ENCODE measurements at regions not wholly inside any gene's neighbourhood (a gene's known extent, or its start where the extent isn't known, plus 50 kb on each side); places are given as distances from the start of the nearest gene placed in this dataset.

- no peak for DNase-seq (ENCODE audit: low spot score)
Observed at GRCh38 chr4:182137343-182137742, 105.9 kb upstream of the TENM3 start.

GRCh38 chr4:182139491-182139890 is 103.7 kb upstream of the TENM3 start:
- no peak for DNase-seq (ENCODE audit: low spot score)

GRCh38 chr4:182140547-182140946 is 102.7 kb upstream of the TENM3 start:
- DNase-seq (ENCODE audit: low spot score): no peak

- no peak for DNase-seq (ENCODE audit: low spot score)
Observed at GRCh38 chr4:182141061-182141460, 102.1 kb upstream of the TENM3 start.

GRCh38 chr4:182142176-182143085 is 100.8 kb upstream of the TENM3 start:
- no peak for DNase-seq (ENCODE audit: low spot score)

- no peak for DNase-seq (ENCODE audit: low spot score)
Observed at GRCh38 chr4:182143086-182143821, 99.9 kb upstream of the TENM3 start.

- no peak for DNase-seq (ENCODE audit: low spot score)
Observed at GRCh38 chr4:182143822-182144625, 99.2 kb upstream of the TENM3 start.

GRCh38 chr4:182144626-182145333 is 98.4 kb upstream of the TENM3 start:
- DNase-seq (ENCODE audit: low spot score): no peak

- DNase-seq (ENCODE audit: low spot score): no peak
Observed at GRCh38 chr4:182145334-182145905, 97.8 kb upstream of the TENM3 start.

- DNase-seq (ENCODE audit: low spot score): no peak
Observed at GRCh38 chr4:182147391-182147790, 95.8 kb upstream of the TENM3 start.

- DNase-seq (ENCODE audit: low spot score): no peak
Observed at GRCh38 chr4:182150645-182151044, 92.6 kb upstream of the TENM3 start.

- DNase-seq (ENCODE audit: low spot score): no peak
Observed at GRCh38 chr4:182155806-182156205, 87.4 kb upstream of the TENM3 start.

GRCh38 chr4:182163180-182163579 is 80.0 kb upstream of the TENM3 start:
- no peak for DNase-seq (ENCODE audit: low spot score)

- DNase-seq (ENCODE audit: low spot score): no peak
Observed at GRCh38 chr4:182169572-182169971, 73.6 kb upstream of the TENM3 start.

- DNase-seq (ENCODE audit: low spot score): no peak
Observed at GRCh38 chr4:182169987-182170386, 73.2 kb upstream of the TENM3 start.

- no peak for DNase-seq (ENCODE audit: low spot score)
Observed at GRCh38 chr4:182170417-182170935, 72.7 kb upstream of the TENM3 start.

- DNase-seq (ENCODE audit: low spot score): no peak
Observed at GRCh38 chr4:182174979-182175378, 68.2 kb upstream of the TENM3 start.

GRCh38 chr4:182175788-182176519 is 67.2 kb upstream of the TENM3 start:
- DNase-seq (ENCODE audit: low spot score): no peak

- DNase-seq (ENCODE audit: low spot score): no peak
Observed at GRCh38 chr4:182177166-182177565, 66.0 kb upstream of the TENM3 start.

- no peak for DNase-seq (ENCODE audit: low spot score)
Observed at GRCh38 chr4:182179105-182179504, 64.1 kb upstream of the TENM3 start.
